Endothelial cell of umbilical vein (primary cell): ENCODE measurements at regions not wholly inside any gene's neighbourhood (a gene's known extent, or its start where the extent isn't known, plus 50 kb on each side); places are given as distances from the start of the nearest gene placed in this dataset.

Experiments
- BruUV-seq: library from RNA; stranded (reverse); fragments of 400-500 nt; replicated peaks from 2 replicates; lab custom pipeline; 2021; lab: Mats Ljungman, UMichigan
- CTCF ChIA-PET: fragments of 300-600, 350-600 bp; sonication (Branson Sonifier 250); formaldehyde crosslinking; loops from one replicate; lab custom pipeline; 2021; ENCODE audit warnings: antibody characterized with exemption, inconsistent platforms; lab: Charles Lee
- POLR2A ChIA-PET: fragments of 300-600, 350-600 bp; sonication (Branson Sonifier 250); formaldehyde crosslinking; loops from one replicate; lab custom pipeline; 2021; ENCODE audit warnings: antibody characterized with exemption, inconsistent platforms; lab: Charles Lee
- DNase-seq: peaks from one replicate; pipeline ENCODE4 v3.0.0-alpha.2; 2011; ENCODE audit warnings: low read depth, low spot score
- FAIRE-seq: peaks from 2 replicates; lab custom pipeline; 2011; peaks lifted over from hg19 to GRCh38; lab: Jason Lieb, UNC
- H2AFZ ChIP-seq: 2 replicates; pipeline ENCODE4 v1.6.0; 2012; ENCODE audit warnings: low read depth, low read length, control low read depth, inconsistent platforms
- H3K27ac ChIP-seq: 2 replicates; pipeline ENCODE4 v1.5.1; 2011; ENCODE audit warnings: low read depth, mild to moderate bottlenecking, control low read depth, low read length, moderate library complexity; ENCODE audit not compliant: insufficient read depth
- H3K27me3 ChIP-seq, 2 experiments: 2 replicates each; pipeline versions ENCODE4 v1.6.0 to v1.6.1; 2011; ENCODE audit warnings: low read length in 2 of 2, mixed read lengths in 1 of 2; ENCODE audit not compliant: control insufficient read depth in 2 of 2, insufficient read depth in 2 of 2
- H3K36me3 ChIP-seq, 2 experiments: 2 replicates in 1 of 2; 3 replicates in 1 of 2; pipeline ENCODE4 v1.5.1; 2011; ENCODE audit warnings: low read length in 2 of 2, mild to moderate bottlenecking in 1 of 2, moderate library complexity in 1 of 2; ENCODE audit not compliant: control insufficient read depth in 2 of 2, insufficient read depth in 2 of 2; ENCODE audit errors: extremely low read depth in 1 of 2
- H3K4me1 ChIP-seq: 3 replicates; pipeline ENCODE4 v1.5.1; 2011; ENCODE audit warnings: mild to moderate bottlenecking, low read length; ENCODE audit not compliant: control insufficient read depth, insufficient read depth; ENCODE audit errors: extremely low read depth
- H3K4me2 ChIP-seq: 2 replicates; pipeline ENCODE4 v1.6.1; 2011; ENCODE audit warnings: low read length, control low read depth, mixed read lengths; ENCODE audit not compliant: insufficient read depth
- H3K4me3 ChIP-seq, 3 experiments: fragments of 200-600 bp in 1 of 3; sonication (generic), shearing (Covaris generic) in 1 of 3; replicated peaks in 1 of 3; 2 replicates each; pipeline ENCODE4 v1.5.1; 2011 to 2016; ENCODE audit warnings: control low read depth in 3 of 3, low read length in 3 of 3, mild to moderate bottlenecking in 2 of 3, inconsistent platforms in 1 of 3, low read depth in 1 of 3, moderate library complexity in 1 of 3; ENCODE audit not compliant: insufficient read depth in 1 of 3
- H3K79me2 ChIP-seq: 2 replicates; pipeline ENCODE4 v1.6.0; 2012; ENCODE audit warnings: low read length, inconsistent platforms; ENCODE audit not compliant: control insufficient read depth, insufficient read depth
- H3K9ac ChIP-seq: replicated peaks from 2 replicates; pipeline ENCODE3; 2011; ENCODE audit warnings: low read length, control low read depth; ENCODE audit not compliant: insufficient read depth; ENCODE audit errors: extremely low read depth
- H3K9me1 ChIP-seq: replicated peaks from 3 replicates; pipeline ENCODE4 v1.6.0; 2011; ENCODE audit warnings: mild to moderate bottlenecking, low read length; ENCODE audit not compliant: control insufficient read depth, insufficient read depth; ENCODE audit errors: extremely low read depth
- H3K9me3 ChIP-seq: replicated peaks from 2 replicates; pipeline ENCODE4 v1.5.1; 2012; ENCODE audit warnings: low read length, inconsistent platforms; ENCODE audit not compliant: control insufficient read depth, insufficient read depth
- H4K20me1 ChIP-seq: replicated peaks from 2 replicates; pipeline ENCODE3; 2011; ENCODE audit warnings: mild to moderate bottlenecking, low read length; ENCODE audit not compliant: control insufficient read depth, insufficient read depth; ENCODE audit errors: extremely low read depth
- EZH2 ChIP-seq: IDR thresholded peaks from 2 replicates; pipeline ENCODE4 v1.6.1; 2012; ENCODE audit warnings: borderline replicate concordance, low read depth, mild to moderate bottlenecking, moderate library complexity, low read length, inconsistent platforms; ENCODE audit not compliant: severe bottlenecking
- FOS ChIP-seq: IDR thresholded peaks from 2 replicates; pipeline ENCODE4 v1.6.1; 2011; ENCODE audit warnings: mild to moderate bottlenecking, low read length, moderate library complexity, borderline replicate concordance; ENCODE audit not compliant: insufficient read depth
- GATA2 ChIP-seq: IDR thresholded peaks from 2 replicates; pipeline ENCODE4 v1.7.0; 2011; ENCODE audit warnings: low read depth, mild to moderate bottlenecking, moderate library complexity, mixed read lengths, low read length; ENCODE audit not compliant: insufficient read length, insufficient read depth
- JUN ChIP-seq: IDR thresholded peaks from 2 replicates; pipeline ENCODE4 v1.6.1; 2011; ENCODE audit warnings: borderline replicate concordance, low read depth; ENCODE audit not compliant: insufficient read length, insufficient read depth
- MYC ChIP-seq: IDR thresholded peaks from one replicate; pipeline ENCODE4 v1.6.1; 2011; ENCODE audit warnings: mild to moderate bottlenecking, low read depth, low read length
- POLR2A ChIP-seq: IDR thresholded peaks from 2 replicates; pipeline ENCODE4 v1.6.1; 2012; ENCODE audit warnings: low read depth, mild to moderate bottlenecking, control low read depth, low read length
- POLR2AphosphoS5 ChIP-seq: IDR thresholded peaks from 2 replicates; pipeline ENCODE4 v1.6.1; 2012; ENCODE audit warnings: low read depth, mild to moderate bottlenecking, control low read depth, low read length, moderate library complexity; ENCODE audit not compliant: insufficient read depth
- dilution Hi-C: fragments of 300-500 bp; cut with MboI; formaldehyde crosslinking; loops from one replicate; pipeline ENCODE4 v1.15.0; 2019; ENCODE audit warnings: low sequenced_read_pairs; ENCODE audit not compliant: extremely low pct_ligation_motif_present
- intact Hi-C: fragments of 100-400 bp; cut with micrococcal nuclease; formaldehyde crosslinking; loops from one replicate; pipeline ENCODE4 v1.10.0; 2022
- TF ChIP-seq, protein P1 (sequence below): IDR thresholded peaks from 2 replicates; pipeline ENCODE4 v1.6.1; 2011; ENCODE audit not compliant: insufficient read depth, insufficient read length
- TF ChIP-seq, protein P2 (sequence below), 2 donors: IDR thresholded peaks; 1 replicate in 1 of 2; 2 replicates in 1 of 2; pipeline ENCODE4 v1.5.1; 2011; ENCODE audit warnings: low read length in 2 of 2, mild to moderate bottlenecking in 2 of 2, moderate library complexity in 2 of 2, control low read depth in 1 of 2, inconsistent platforms in 1 of 2, low read depth in 1 of 2; ENCODE audit not compliant: insufficient read depth in 1 of 2; ENCODE audit errors: extremely low read depth in 1 of 2

DNA sequence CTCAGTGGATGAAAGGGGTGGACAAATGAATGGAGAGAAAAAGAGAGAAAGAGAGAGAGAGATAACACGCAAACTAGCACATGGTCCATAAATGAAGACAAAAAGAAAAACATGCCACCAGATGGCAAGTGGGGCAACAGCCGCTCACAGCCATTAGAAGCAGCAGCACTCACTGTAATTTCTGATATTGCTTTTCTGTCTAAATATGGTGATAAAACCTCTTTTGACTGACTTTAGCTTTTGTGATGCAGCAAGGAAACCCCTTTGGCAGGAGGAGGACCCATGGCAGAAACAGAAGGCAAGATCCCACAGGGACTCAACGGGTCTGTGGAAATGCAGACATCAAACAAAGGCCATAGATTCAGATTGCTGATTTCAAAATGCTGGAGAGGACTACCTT is 88.0 kb upstream of the CDH20 start:
- no peak for TF ChIP-seq EZH2
- TF ChIP-seq MYC = no peak
- no peak for TF ChIP-seq GATA2
- no peak for TF ChIP-seq FOS
- no peak for TF ChIP-seq JUN
- no peak for FAIRE-seq
- Histone ChIP-seq H3K9me1 (no peaks in the 10 kb centered on the region), H3K9me3 (no peaks in the 10 kb centered on the region), H3K27ac (no peak overlapping the region), H3K9ac (no peak overlapping the region), H3K4me2 (no peak overlapping the region), H3K4me1 (no peaks in the 10 kb centered on the region), H3K4me3 (no peak overlapping the region), H3K36me3 (no peaks in the 10 kb centered on the region), H3K79me2 (no peaks in the 10 kb centered on the region), H2AFZ (no peak overlapping the region), H4K20me1 (no peaks in the 10 kb centered on the region), H3K27me3 (peaks cover 0 to 1% of the 10 kb centered on the region in 2 experiments)
- no peak for DNase-seq
- no TSS peak for BruUV-seq
- ChIA-PET CTCF (no interaction called here), POLR2A (no interaction called here)
- intact Hi-C loops (no loop called here), dilution Hi-C loops (no loop called here)

DNA sequence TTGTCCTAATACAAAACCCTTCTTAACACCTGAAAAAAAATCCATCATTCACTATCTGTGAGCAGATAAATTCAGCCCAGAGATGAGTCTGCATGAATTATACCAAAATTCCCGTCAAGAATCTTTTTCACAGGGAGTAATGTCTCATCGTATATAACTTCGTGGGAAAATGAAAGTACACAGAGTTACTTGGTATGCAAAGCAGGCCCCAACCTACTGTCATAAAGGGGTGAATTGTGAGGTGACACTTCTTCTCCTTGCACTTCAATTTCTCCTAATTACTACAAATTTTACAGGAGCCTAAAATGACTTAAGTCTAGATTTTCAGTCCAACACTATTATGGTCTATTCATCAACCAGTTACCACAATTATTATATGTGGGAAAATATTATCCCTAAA is 84.6 kb upstream of the CDH20 start:
- ChIA-PET CTCF (no interaction called here), POLR2A (no interaction called here)
- BruUV-seq = no TSS peak
- no peaks in the 10 kb centered on the region for H4K20me1 ChIP-seq
- no peaks in the 10 kb centered on the region for H3K36me3 ChIP-seq
- TF ChIP-seq GATA2 (no peak), FOS (no peak), EZH2 (no peak), POLR2A (no peak), MYC (no peak), JUN (no peak), POLR2AphosphoS5 (no peak)
- TF ChIP-seq, protein P1, sequence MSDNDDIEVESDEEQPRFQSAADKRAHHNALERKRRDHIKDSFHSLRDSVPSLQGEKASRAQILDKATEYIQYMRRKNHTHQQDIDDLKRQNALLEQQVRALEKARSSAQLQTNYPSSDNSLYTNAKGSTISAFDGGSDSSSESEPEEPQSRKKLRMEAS = no peak
- TF ChIP-seq, protein P2, sequence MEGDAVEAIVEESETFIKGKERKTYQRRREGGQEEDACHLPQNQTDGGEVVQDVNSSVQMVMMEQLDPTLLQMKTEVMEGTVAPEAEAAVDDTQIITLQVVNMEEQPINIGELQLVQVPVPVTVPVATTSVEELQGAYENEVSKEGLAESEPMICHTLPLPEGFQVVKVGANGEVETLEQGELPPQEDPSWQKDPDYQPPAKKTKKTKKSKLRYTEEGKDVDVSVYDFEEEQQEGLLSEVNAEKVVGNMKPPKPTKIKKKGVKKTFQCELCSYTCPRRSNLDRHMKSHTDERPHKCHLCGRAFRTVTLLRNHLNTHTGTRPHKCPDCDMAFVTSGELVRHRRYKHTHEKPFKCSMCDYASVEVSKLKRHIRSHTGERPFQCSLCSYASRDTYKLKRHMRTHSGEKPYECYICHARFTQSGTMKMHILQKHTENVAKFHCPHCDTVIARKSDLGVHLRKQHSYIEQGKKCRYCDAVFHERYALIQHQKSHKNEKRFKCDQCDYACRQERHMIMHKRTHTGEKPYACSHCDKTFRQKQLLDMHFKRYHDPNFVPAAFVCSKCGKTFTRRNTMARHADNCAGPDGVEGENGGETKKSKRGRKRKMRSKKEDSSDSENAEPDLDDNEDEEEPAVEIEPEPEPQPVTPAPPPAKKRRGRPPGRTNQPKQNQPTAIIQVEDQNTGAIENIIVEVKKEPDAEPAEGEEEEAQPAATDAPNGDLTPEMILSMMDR (IDR thresholded peaks at IDR 0.05; ENCODE audit: extremely low read depth in 1 of 2, insufficient read depth in 1 of 2, low read depth in 1 of 2, low read length in 2 of 2) = no peak
- DNase-seq (no peak), FAIRE-seq (no peak)
- dilution Hi-C loops = no loop called here
- H3K27ac ChIP-seq = no peak overlapping the region
- no peaks in the 10 kb centered on the region for H3K9me3 ChIP-seq
- intact Hi-C loops = no loop called here
- peaks cover 0 to 1% of the 10 kb centered on the region in 2 experiments for H3K27me3 ChIP-seq
- H3K79me2 ChIP-seq = no peaks in the 10 kb centered on the region
- no peak overlapping the region for H3K4me2 ChIP-seq
- no peak overlapping the region for H3K9ac ChIP-seq
- no peak overlapping the region for H3K4me3 ChIP-seq
- no peak overlapping the region for H2AFZ ChIP-seq
- H3K9me1 ChIP-seq = no peaks in the 10 kb centered on the region
- H3K4me1 ChIP-seq = no peaks in the 10 kb centered on the region
